HG03103 (cell line): ENCODE measurements at regions not wholly inside any gene's neighbourhood (a gene's known extent, or its start where the extent isn't known, plus 50 kb on each side); places are given as distances from the start of the nearest gene placed in this dataset.
"Not testable (repeated sequence)": the region's sequence is repeated elsewhere in the genome, so short reads cannot be mapped to it uniquely, and the experiment has no call there.

Source experiments
- ATAC-seq: cut with Tn5 transposase; IDR thresholded peaks from one replicate; pipeline ENCODE4 v1.9.1; 2021; ENCODE audit warnings: low read depth; ENCODE audit not compliant: unreplicated experiment

GRCh38 chr6:134680021-134680420 is 269.9 kb downstream of the ALDH8A1 start:
- no peak for ATAC-seq

DNA sequence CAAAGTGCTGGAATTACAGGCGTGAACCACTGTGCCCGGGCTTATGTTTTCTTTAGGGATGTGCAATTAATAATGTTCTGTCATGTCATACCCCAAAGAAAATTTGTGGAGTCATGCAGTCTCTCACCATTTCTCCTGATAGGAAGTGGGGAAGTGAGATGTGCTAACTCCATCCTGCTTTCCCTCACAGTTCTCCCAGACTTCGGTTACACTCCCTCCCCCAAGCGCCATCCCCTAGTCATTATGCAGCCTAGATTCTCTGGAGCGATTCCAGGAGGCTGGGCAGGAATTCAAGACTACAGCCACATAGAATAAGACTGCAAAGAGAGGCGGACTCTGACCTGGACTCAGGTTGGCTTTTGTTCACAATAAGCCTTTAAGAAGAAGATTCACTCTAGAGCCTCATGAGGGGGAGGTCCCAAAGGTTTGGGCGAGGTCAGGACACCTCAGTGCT is 271.4 kb downstream of the ALDH8A1 start:
- ATAC-seq, result no peak

DNA sequence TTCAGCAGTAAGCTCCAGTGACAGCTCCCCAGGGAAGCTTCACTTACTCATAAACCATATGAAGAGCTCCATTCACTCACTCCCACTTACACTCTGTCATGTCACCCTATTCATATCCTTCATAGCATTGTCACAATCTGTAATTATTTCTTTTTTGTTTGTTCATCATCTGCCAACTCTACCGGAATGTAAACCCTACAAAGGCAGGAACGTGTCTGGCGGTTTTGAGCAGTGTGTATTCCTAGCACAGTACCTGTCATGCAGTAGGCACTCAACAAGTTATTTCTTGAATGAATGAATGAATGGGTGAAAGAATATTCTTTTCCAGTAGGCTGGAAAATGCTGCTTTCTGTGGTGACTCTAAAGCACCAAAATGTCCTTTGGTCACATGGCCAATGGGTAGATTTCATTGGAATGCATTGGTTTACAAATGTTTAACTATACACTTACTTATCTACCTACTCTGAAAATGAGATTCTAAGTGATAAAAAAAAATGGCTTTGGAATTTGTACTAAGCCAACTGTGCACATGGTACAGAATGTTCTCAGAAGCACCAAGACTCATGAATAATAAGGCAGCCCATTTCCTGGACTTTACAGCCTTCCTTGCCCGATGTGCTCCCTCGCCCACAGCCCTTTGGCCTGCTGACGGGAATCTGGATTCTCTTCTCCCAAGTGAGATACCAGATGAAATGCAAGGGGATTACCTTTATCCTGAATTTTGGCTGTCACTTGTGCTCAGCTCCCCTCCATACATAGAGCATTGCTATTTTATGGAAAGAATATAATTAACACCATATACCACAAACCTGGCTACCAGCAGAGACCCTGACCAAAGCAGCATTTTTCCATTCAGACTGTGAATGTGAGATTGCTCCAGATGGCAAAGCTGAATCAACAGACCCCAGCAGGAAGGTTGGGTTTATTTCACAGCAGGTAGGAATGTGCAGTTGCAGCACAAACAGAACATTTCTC is 273.3 kb downstream of the ALDH8A1 start:
- ATAC-seq, result no peak

- no peak for ATAC-seq
Observed at GRCh38 chr6:134675110-134676054, 274.5 kb downstream of the ALDH8A1 start.

GRCh38 chr6:134674562-134674961 is 275.3 kb downstream of the ALDH8A1 start:
- ATAC-seq, result no peak

DNA sequence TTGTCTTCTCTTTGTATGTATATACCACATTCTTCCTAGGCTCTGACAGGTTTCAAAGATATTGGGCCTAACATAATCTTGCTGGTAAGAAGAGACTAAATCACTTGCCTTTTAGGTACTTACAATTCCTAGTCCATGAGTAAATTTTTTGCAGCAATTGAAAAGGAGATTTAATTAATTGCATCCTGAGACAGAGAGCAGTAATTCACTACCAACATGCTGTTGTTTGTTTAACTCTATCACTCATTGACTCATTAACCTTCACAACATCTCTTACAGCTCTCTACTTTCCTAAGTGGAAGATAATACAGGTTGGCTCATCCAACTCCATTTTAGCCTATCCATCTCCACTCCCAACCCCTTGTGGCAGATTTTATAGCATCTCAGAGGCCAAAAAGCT is 280.4 kb downstream of the ALDH8A1 start:
- no peak for ATAC-seq

GRCh38 chr6:134667111-134667510 is 282.8 kb downstream of the ALDH8A1 start:
- ATAC-seq, result no peak

DNA sequence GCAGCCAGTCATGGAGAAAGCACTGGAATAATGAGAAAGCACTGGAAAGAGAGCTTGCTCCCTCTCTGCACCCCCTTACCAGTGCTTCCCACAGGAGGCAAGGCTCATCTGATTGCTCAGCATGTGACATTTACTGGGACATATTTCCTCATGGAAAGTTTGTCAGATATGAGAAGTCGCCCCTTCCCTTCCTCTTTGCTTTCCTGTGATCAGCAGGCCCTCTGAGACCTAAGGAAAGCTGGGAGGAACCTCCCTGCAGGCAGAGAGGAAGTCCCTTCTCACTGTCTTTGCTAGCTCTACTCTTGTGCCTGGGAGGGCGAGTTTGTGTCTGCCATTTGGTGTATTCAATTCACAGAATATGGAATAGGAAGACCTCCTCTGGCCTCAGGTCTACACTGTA is 283.8 kb downstream of the ALDH8A1 start:
- ATAC-seq, result no peak

DNA sequence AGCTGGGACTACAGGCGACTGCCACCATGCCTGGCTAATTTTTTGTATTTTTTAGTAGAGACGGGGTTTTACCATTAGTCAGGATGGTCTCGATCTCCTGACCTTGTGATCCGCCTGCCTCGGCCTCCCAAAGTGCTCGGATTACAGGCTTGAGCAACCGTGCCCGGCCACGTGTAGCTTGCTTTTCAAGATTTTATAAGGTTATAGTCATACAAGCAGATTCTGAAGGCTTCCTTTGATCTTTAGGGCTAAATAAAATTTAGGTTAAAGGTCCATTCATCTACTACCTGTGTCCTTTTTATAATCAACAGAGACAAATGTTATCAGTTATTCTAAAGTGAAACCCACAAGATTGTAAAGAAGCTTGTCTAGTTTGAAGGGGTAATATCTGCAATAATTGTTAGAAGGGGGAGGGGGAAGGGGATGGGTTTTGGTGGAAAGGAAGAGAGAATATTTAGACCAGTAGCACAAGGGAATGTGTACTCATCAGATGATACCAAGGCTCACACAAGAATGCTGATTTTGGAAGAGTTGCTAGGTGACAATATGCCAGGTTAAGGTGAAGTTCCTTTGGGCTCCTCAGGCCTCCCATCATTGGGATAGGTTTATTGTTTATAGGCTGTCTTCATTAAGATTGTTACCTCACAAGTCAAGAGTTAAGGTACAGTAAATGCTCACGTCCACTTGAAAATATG is 284.7 kb downstream of the ALDH8A1 start:
- ATAC-seq, result no peak

DNA sequence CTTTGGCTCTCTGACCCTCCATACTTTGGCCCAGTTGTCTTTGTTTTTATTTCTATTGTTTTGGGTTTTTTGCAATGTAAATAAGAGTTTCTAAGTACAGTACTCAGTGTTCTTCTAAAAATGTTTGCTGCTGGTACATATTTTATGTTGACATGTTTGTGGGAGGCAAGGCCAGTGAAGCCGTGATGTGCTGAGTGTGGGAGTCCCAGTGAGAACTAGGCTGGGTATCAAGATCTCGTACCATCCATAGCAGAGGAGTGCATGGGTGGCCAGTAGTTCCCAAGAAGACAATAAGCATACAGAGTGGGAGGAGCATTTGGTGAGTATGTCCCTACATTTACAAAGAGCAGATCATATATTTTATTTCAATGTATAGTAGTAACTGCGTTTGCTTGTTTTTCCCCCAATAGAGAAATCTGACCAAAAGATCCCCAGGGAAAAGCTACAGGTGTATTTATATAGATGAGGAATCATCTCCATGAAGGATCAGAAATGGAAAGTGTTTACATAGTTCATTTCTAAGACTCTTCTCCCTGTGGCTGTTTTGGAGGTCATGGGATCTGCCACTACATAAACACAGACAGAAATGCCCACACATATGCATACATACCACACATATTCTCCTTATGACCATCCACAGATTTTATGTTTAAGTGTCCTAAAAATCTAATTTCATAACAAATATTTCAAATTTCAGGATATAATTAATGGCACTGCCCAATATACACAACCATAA is 285.9 kb downstream of the ALDH8A1 start:
- ATAC-seq, result no peak

DNA sequence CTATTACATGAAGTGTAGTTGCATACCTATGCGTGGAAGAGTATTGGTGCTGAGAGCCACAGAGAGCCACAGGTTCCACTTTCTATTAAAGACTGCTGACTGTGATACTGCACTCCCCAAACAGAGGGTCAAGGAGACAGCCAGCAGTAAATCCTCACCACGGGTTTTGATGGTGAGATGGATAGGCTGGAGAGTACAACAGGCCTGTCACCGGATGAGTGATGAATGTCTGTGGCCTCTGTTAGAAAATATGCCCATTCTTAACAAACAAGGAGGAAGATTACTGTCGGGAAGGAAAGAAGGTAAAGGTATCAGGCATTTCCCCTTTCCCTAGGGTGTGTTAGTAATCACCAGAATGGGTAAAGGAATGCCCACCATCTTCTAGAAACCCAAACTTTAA is 286.5 kb downstream of the ALDH8A1 start:
- no peak for ATAC-seq

- ATAC-seq, result no peak
Observed at GRCh38 chr6:134662077-134662700, 287.7 kb downstream of the ALDH8A1 start.

GRCh38 chr6:134659885-134660284 is 290.0 kb downstream of the ALDH8A1 start:
- ATAC-seq, result not testable (repeated sequence)

DNA sequence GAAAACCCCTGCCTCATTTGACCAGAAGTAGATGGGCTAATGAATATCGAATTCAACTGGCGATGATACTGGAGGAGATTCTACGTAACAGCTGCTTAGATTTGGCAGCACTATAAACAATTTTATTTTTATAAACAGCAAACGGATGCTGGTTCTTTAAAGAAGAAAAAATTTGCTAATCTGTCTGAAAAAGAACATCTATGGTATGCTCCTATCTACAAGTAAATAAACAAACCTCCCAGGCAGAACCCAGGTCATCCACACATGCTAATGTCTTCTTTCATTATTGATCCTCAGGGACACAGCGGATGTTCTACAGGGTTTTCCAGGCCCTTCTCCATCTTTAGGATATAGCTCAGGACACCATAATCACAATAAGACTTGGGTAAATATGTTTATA is 291.3 kb downstream of the ALDH8A1 start:
- no peak for ATAC-seq

DNA sequence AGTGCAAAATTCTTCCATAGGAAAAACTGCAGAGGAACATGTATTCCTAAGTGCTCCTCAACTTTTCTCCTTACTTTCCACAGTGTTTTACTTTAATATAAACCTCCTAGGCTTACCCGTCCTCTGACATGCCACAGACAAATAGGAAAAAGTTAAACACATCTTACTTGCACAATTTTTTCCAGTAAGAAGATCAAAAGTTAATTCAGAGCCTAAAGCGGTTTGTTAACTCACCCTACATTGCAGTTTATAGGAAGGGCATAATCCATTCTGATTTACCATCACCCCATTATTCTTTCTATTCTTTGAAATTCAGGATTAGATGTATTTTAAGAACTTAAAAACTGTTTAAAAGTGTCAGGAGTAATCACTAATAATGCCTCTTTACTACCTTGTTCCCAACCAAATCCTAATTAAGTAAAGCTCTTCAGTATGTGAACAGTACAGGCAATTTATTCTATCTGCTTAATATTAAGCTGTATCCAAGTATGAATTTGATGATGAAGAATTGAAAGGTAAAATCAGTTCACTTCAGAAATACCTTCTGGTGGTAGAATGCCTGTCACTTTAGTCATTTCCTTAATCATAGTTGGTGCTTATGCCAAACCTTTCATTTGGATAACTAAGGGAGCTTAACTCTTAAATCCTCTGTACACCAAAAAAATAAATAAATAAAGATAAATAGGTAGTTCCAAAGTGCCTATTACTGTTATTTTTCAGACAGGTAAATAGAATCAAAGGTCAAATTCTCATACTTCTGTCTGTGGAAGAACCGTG is 292.0 kb downstream of the ALDH8A1 start:
- ATAC-seq, result no peak

GRCh38 chr6:134657343-134657742 is 292.6 kb downstream of the ALDH8A1 start:
- ATAC-seq, result no peak

GRCh38 chr6:134654751-134655150 is 295.1 kb downstream of the ALDH8A1 start:
- ATAC-seq, result no peak

DNA sequence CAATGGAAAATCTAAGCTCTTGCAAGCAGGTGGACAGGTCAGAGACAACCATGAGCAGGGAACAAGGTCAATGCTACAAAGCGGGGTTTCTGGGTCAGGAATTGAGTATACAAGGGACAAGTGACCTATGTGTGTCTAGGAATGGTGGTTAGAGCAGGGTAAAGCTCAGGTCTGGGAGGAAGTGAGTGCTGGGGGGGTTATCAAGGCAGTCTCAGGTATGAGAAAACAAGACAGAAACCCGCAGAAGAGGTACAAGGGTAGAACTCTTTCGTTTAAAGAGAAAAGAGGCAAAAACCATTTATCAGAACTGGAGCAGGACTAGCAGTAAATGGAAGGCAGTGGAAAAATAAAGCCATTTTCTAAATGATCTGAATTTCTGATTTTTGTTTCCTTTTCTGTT is 298.4 kb downstream of the ALDH8A1 start:
- ATAC-seq, result no peak

GRCh38 chr6:134647861-134648260 is 302.0 kb downstream of the ALDH8A1 start:
- no peak for ATAC-seq
